Panc1 (cell line): ENCODE measurements at regions not wholly inside any gene's neighbourhood (a gene's known extent, or its start where the extent isn't known, plus 50 kb on each side); places are given as distances from the start of the nearest gene placed in this dataset.

Source experiments
- ATAC-seq: fragments of 200-7000 bp; cut with Tn5 transposase; 2 replicates; pipeline ENCODE4 v1.9.1; 2020; ENCODE audit warnings: mild to moderate bottlenecking, moderate library complexity
- BruUV-seq: library from RNA; stranded (reverse); fragments of 400-500 nt; replicated peaks from 2 replicates; lab custom pipeline; 2021; lab: Mats Ljungman, UMichigan
- CTCF ChIA-PET: fragments of 300-600 bp; sonication (Branson Sonifier 250); formaldehyde crosslinking; loops from one replicate; lab custom pipeline; 2022; ENCODE audit warnings: antibody characterized with exemption; lab: Charles Lee
- POLR2A ChIA-PET: fragments of 300-600 bp; sonication (Branson Sonifier 250); formaldehyde crosslinking; loops from one replicate; lab custom pipeline; 2022; ENCODE audit warnings: antibody characterized with exemption; lab: Charles Lee
- DNase-seq: peaks from one replicate; pipeline ENCODE4 v3.0.0-alpha.2; 2010; ENCODE audit warnings: low read depth, low spot score
- H3K27ac ChIP-seq: 2 replicates; pipeline ENCODE4 v1.5.1; 2011; ENCODE audit warnings: mild to moderate bottlenecking, low read length, inconsistent platforms
- H3K27me3 ChIP-seq: fragments of 200-500 bp; sonication (Bioruptor generic); 2 replicates; pipeline ENCODE4 v1.6.0; 2014; ENCODE audit warnings: low read length, inconsistent platforms; ENCODE audit not compliant: control insufficient read depth, insufficient read depth
- H3K36me3 ChIP-seq: fragments of 200-500 bp; sonication (Bioruptor generic); 2 replicates; pipeline ENCODE4 v1.5.1; 2014; ENCODE audit warnings: inconsistent platforms, mild to moderate bottlenecking, low read length, moderate library complexity; ENCODE audit not compliant: control insufficient read depth, insufficient read depth
- H3K4me1 ChIP-seq: 2 replicates; pipeline ENCODE4 v1.5.1; 2011; ENCODE audit warnings: inconsistent platforms, mild to moderate bottlenecking, low read length, moderate library complexity; ENCODE audit not compliant: control insufficient read depth, insufficient read depth
- H3K4me3 ChIP-seq, 2 experiments: 2 replicates each; pipeline ENCODE4 v1.5.1; 2011 to 2012; ENCODE audit warnings: low read depth in 2 of 2, low read length in 2 of 2, mild to moderate bottlenecking in 2 of 2, inconsistent platforms in 1 of 2, moderate library complexity in 1 of 2
- H3K9me3 ChIP-seq: fragments of 200-500 bp; sonication (Bioruptor generic); 2 replicates; pipeline ENCODE4 v1.5.1; 2014; ENCODE audit warnings: low read depth, mild to moderate bottlenecking, inconsistent platforms, low read length, moderate library complexity; ENCODE audit not compliant: control insufficient read depth, insufficient read depth
- POLR2AphosphoS5 ChIP-seq: IDR thresholded peaks from 2 replicates; pipeline ENCODE4 v1.6.1; 2012; ENCODE audit warnings: mild to moderate bottlenecking, low read depth, low read length, moderate library complexity
- SIN3A ChIP-seq: IDR thresholded peaks from 2 replicates; pipeline ENCODE4 v1.6.1; 2012; ENCODE audit warnings: low read depth, mild to moderate bottlenecking, low read length, moderate library complexity, borderline replicate concordance; ENCODE audit not compliant: insufficient read depth
- TCF7L2 ChIP-seq: IDR thresholded peaks from 2 replicates; pipeline ENCODE4 v1.6.1; 2011; ENCODE audit warnings: mild to moderate bottlenecking, low read depth, low read length, inconsistent platforms
- in situ Hi-C: cut with HindIII; loops from 2 replicates; pipeline ENCODE4 v1.10.0; 2016; ENCODE audit warnings: low sequenced_read_pairs, low pct_unique_long_range_greater_than_20kb
- intact Hi-C: fragments of 100-400 bp; cut with micrococcal nuclease; formaldehyde crosslinking; loops from one replicate; pipeline ENCODE4 v1.10.0; 2022; ENCODE audit not compliant: unreplicated experiment
- TF ChIP-seq, protein P1 (sequence below): fragments of 450-650 bp; IDR thresholded peaks from 2 replicates; pipeline ENCODE4 v1.5.1; 2017; ENCODE audit warnings: mild to moderate bottlenecking
- TF ChIP-seq, protein P2 (sequence below), 2 experiments: IDR thresholded peaks; 2 replicates each; pipeline ENCODE4 v1.6.1; 2011 to 2012; ENCODE audit warnings: low read depth in 2 of 2, control low read depth in 1 of 2, low read length in 1 of 2, mild to moderate bottlenecking in 1 of 2, moderate library complexity in 1 of 2; ENCODE audit not compliant: insufficient read depth in 1 of 2

DNA sequence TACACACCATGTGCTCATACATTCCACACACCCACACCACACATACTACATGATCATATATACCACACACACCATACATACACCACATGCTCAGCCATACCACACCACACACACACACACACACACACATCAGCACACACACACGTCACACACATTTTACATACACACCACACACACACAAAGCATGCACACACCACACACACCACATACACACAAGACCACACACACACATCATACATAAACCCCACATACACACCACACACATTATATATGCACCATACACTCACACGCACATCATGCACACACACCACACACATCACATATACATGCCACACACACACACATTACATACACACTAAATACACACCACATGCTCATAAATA is 124.5 kb upstream of the ERG start:
- DNase-seq (no peak), ATAC-seq (no peak)
- H3K4me3 ChIP-seq: no peak overlapping the region
- intact Hi-C loops: no loop called here
- ChIA-PET POLR2A (no interaction called here), CTCF (no interaction called here)
- no peaks in the 10 kb centered on the region for H3K9me3 ChIP-seq
- no peak overlapping the region for H3K27ac ChIP-seq
- in situ Hi-C loops: no loop called here
- TF ChIP-seq, protein P1, sequence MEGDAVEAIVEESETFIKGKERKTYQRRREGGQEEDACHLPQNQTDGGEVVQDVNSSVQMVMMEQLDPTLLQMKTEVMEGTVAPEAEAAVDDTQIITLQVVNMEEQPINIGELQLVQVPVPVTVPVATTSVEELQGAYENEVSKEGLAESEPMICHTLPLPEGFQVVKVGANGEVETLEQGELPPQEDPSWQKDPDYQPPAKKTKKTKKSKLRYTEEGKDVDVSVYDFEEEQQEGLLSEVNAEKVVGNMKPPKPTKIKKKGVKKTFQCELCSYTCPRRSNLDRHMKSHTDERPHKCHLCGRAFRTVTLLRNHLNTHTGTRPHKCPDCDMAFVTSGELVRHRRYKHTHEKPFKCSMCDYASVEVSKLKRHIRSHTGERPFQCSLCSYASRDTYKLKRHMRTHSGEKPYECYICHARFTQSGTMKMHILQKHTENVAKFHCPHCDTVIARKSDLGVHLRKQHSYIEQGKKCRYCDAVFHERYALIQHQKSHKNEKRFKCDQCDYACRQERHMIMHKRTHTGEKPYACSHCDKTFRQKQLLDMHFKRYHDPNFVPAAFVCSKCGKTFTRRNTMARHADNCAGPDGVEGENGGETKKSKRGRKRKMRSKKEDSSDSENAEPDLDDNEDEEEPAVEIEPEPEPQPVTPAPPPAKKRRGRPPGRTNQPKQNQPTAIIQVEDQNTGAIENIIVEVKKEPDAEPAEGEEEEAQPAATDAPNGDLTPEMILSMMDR: no peak
- TF ChIP-seq POLR2AphosphoS5: no peak
- TF ChIP-seq SIN3A: no peak
- no peak for TF ChIP-seq TCF7L2
- TF ChIP-seq, protein P2, sequence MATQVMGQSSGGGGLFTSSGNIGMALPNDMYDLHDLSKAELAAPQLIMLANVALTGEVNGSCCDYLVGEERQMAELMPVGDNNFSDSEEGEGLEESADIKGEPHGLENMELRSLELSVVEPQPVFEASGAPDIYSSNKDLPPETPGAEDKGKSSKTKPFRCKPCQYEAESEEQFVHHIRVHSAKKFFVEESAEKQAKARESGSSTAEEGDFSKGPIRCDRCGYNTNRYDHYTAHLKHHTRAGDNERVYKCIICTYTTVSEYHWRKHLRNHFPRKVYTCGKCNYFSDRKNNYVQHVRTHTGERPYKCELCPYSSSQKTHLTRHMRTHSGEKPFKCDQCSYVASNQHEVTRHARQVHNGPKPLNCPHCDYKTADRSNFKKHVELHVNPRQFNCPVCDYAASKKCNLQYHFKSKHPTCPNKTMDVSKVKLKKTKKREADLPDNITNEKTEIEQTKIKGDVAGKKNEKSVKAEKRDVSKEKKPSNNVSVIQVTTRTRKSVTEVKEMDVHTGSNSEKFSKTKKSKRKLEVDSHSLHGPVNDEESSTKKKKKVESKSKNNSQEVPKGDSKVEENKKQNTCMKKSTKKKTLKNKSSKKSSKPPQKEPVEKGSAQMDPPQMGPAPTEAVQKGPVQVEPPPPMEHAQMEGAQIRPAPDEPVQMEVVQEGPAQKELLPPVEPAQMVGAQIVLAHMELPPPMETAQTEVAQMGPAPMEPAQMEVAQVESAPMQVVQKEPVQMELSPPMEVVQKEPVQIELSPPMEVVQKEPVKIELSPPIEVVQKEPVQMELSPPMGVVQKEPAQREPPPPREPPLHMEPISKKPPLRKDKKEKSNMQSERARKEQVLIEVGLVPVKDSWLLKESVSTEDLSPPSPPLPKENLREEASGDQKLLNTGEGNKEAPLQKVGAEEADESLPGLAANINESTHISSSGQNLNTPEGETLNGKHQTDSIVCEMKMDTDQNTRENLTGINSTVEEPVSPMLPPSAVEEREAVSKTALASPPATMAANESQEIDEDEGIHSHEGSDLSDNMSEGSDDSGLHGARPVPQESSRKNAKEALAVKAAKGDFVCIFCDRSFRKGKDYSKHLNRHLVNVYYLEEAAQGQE (IDR thresholded peaks at IDR 0.05; ENCODE audit: insufficient read depth in 1 of 2, low read depth in 2 of 2, low read length in 1 of 2): no peak
- no peaks in the 10 kb centered on the region for H3K36me3 ChIP-seq
- no peaks in the 10 kb centered on the region for H3K4me1 ChIP-seq
- H3K27me3 ChIP-seq: no peaks in the 10 kb centered on the region
- no TSS peak for BruUV-seq

DNA sequence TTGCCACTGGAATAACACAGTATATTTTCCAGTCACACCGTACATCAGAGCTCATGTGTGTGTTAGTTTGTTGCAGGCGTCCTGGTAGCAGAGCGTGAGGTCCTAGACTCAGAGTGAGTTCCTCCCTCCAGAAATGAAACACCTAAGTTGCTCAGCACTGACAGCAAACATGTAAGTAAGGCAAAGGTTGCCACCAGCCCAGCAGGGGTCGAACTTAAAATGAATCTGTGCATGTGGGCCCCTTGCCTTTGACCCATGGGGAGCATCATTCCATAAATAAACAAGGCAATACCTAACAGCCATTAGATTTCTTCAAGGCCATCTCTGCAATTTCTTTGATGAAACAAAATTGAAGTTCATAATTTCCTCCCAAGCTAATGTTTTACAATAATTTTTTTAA is 125.3 kb upstream of the ERG start:
- H3K36me3 ChIP-seq: no peaks in the 10 kb centered on the region
- no peak overlapping the region for H3K27ac ChIP-seq
- BruUV-seq: no TSS peak
- no peaks in the 10 kb centered on the region for H3K4me1 ChIP-seq
- DNase-seq (no peak), ATAC-seq (no peak)
- ChIA-PET POLR2A (no interaction called here), CTCF (no interaction called here)
- H3K27me3 ChIP-seq: no peaks in the 10 kb centered on the region
- TF ChIP-seq TCF7L2 (no peak), SIN3A (no peak), POLR2AphosphoS5 (no peak)
- TF ChIP-seq, protein P2 (IDR thresholded peaks at IDR 0.05; ENCODE audit: insufficient read depth in 1 of 2, low read depth in 2 of 2, low read length in 1 of 2): no peak
- TF ChIP-seq, protein P1: no peak
- intact Hi-C loops (no loop called here), in situ Hi-C loops (no loop called here)
- H3K4me3 ChIP-seq: no peak overlapping the region
- no peaks in the 10 kb centered on the region for H3K9me3 ChIP-seq
